ENCODE measurements at regions not wholly inside any gene's neighbourhood (a gene's known extent, or its start where the extent isn't known, plus 50 kb on each side); places are given as distances from the start of the nearest gene placed in this dataset.

- TF ChIP-seq ZNF548 (tag by site-specific recombination; IDR thresholded peaks at IDR 0.05) (no peak), ZNF223 (tag by site-specific recombination; IDR thresholded peaks at IDR 0.05) (no peak), ZNF157 (tag by site-specific recombination; IDR thresholded peaks at IDR 0.05) (no peak), ZNF398 (tag by site-specific recombination; IDR thresholded peaks at IDR 0.05) (no peak), ZNF10 (tag by site-specific recombination; IDR thresholded peaks at IDR 0.05) (no peak), ZNF48 (tag by site-specific recombination; IDR thresholded peaks at IDR 0.05) (no peak), ZNF580 (tag by site-specific recombination; IDR thresholded peaks at IDR 0.05) (no peak)
These were observed 248.3 kb upstream of the CLEC14A start (continued) for GRCh38 chr14:38504175-38504574.

GRCh38 chr14:38502239-38502638 lies 246.3 kb upstream of the CLEC14A start:
- H3K36me3 ChIP-seq (ENCODE audit: control insufficient read depth in 2 of 2, insufficient read depth in 1 of 2, low read length in 2 of 2) = no peaks in the 10 kb centered on the region
- ChIA-PET CTCF (no interaction called here), POLR2A (no interaction called here)
- no peaks in the 10 kb centered on the region for H3K4me1 ChIP-seq (ENCODE audit: control insufficient read depth, insufficient read depth, low read length)
- H3K4me3 ChIP-seq (ENCODE audit: low read depth, low read length) = no peak overlapping the region
- H3K9me3 ChIP-seq (ENCODE audit: control insufficient read depth, insufficient read depth, low read depth, low read length) = no peaks in the 10 kb centered on the region
- TF ChIP-seq ZNF169 (tag by site-specific recombination; IDR thresholded peaks at IDR 0.05) (no peak), ZNF280D (tag by site-specific recombination; IDR thresholded peaks at IDR 0.05) (no peak), ZNF248 (tag by site-specific recombination; IDR thresholded peaks at IDR 0.05) (no peak), ZNF549 (tag by site-specific recombination; IDR thresholded peaks at IDR 0.05) (no peak), ZNF354C (tag by site-specific recombination; IDR thresholded peaks at IDR 0.05; ENCODE audit: borderline replicate concordance, low read depth) (no peak), ZNF146 (tag by site-specific recombination; IDR thresholded peaks at IDR 0.05) (no peak), ZNF112 (tag by site-specific recombination; IDR thresholded peaks at IDR 0.05) (no peak), PRDM10 (tag by site-specific recombination; IDR thresholded peaks at IDR 0.05) (no peak), ZNF366 (tag by site-specific recombination; conservative IDR thresholded peaks at IDR 0.05) (no peak)
- no peak overlapping the region for H3K27ac ChIP-seq (ENCODE audit: extremely low read depth, low read depth, low read length)

GRCh38 chr14:38500125-38500524 lies 244.2 kb upstream of the CLEC14A start:
- Histone ChIP-seq H3K4me3 (ENCODE audit: low read depth, low read length) (no peak overlapping the region), H3K36me3 (ENCODE audit: control insufficient read depth in 2 of 2, insufficient read depth in 1 of 2, low read length in 2 of 2) (no peaks in the 10 kb centered on the region), H3K4me1 (ENCODE audit: control insufficient read depth, insufficient read depth, low read length) (no peaks in the 10 kb centered on the region), H3K9me3 (ENCODE audit: control insufficient read depth, insufficient read depth, low read depth, low read length) (no peaks in the 10 kb centered on the region), H3K27ac (ENCODE audit: extremely low read depth, low read depth, low read length) (no peak overlapping the region)
- ChIA-PET CTCF (no interaction called here), POLR2A (no interaction called here)
- no peak for TF ChIP-seq GFI1B (tag by site-specific recombination; IDR thresholded peaks at IDR 0.05)
- TF ChIP-seq PRDM1 (tag by site-specific recombination; IDR thresholded peaks at IDR 0.05) = no peak
- no peak for TF ChIP-seq ZNF571 (tag by site-specific recombination; IDR thresholded peaks at IDR 0.05)
- no peak for TF ChIP-seq ZNF292 (tag by site-specific recombination; IDR thresholded peaks at IDR 0.05; ENCODE audit: borderline replicate concordance, low read depth)
- TF ChIP-seq ZNF561 (tag by site-specific recombination; IDR thresholded peaks at IDR 0.05; ENCODE audit: borderline replicate concordance) = no peak
- TF ChIP-seq ZBTB1 (tag by site-specific recombination; IDR thresholded peaks at IDR 0.05) = no peak

Measured in HEK293 (cell line).